ENCODE measurements at regions not wholly inside any gene's neighbourhood (a gene's known extent, or its start where the extent isn't known, plus 50 kb on each side); places are given as distances from the start of the nearest gene placed in this dataset.

DNA sequence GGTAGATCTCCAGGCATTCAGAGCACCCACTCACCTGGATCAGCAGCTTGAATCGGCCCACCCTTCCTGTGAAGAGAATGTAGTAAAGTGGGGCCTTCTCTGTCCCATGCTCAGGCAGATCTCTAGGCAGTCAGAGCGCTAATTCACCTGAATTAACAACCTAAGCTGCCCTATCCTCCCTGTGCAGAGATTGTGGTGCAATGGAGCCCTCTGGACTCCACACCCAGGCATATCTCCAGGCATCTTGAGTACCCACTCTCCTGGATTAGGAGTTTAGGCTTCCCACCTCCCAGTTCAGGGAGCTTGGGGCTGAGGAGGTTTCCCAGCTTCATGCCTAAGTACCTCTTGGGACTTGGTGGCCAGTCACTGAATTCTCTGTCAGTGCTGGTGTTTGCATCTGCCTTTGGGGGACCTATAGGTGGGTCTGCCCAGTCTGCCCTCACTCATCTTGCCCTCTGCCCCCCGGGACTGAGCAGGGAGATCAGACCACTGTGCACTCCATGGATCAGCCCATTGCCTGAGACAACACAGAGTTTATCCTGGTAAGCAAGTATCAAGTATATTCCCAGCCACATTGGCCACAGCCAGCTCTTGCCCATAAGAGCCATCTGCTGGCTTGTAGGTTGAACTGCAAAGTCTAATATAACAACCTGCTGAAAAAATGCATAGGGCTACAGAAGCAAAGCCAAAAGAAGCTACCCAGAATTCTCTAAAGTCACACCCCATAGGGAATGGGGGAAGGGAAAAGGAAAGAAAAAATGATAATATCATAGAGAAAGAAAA is 372.9 kb downstream of the KLHL13 start (continued):
- TF ChIP-seq RBM14 (IDR thresholded peaks at IDR 0.05; ENCODE audit: borderline replicate concordance, insufficient read depth, low read depth, low read length) (no peak), ATF3 (IDR thresholded peaks at IDR 0.05) (no peak), ATF3 (CRISPR knock-in tag; conservative IDR thresholded peaks at IDR 0.05) (no peak), YBX1 (IDR thresholded peaks at IDR 0.05) (no peak), RERE (CRISPR knock-in tag; IDR thresholded peaks at IDR 0.05; ENCODE audit: borderline replicate concordance) (no peak), THAP7 (CRISPR knock-in tag; IDR thresholded peaks at IDR 0.05) (no peak), MAFF (IDR thresholded peaks at IDR 0.05; ENCODE audit: low read length) (no peak), PML (IDR thresholded peaks at IDR 0.05; ENCODE audit: low read length) (no peak), ZFP30 (CRISPR knock-in tag; IDR thresholded peaks at IDR 0.05; ENCODE audit: borderline replicate concordance) (no peak), HSF4 (CRISPR knock-in tag; IDR thresholded peaks at IDR 0.05; ENCODE audit: borderline replicate concordance) (no peak), FOXO4 (CRISPR knock-in tag; IDR thresholded peaks at IDR 0.05) (no peak), MED1 (CRISPR knock-in tag; IDR thresholded peaks at IDR 0.05; ENCODE audit: borderline replicate concordance) (no peak)
